Liver (tissue), 8 donors: ENCODE measurements at regions not wholly inside any gene's neighbourhood (a gene's known extent, or its start where the extent isn't known, plus 50 kb on each side); places are given as distances from the start of the nearest gene placed in this dataset.

ENCODE experiments used
- DNase-seq: peaks from one replicate; pipeline ENCODE4 v3.0.0-alpha.2; 2017; ENCODE audit warnings: low spot score
- H3K27ac ChIP-seq, 2 donors: one replicate each; pipeline ENCODE4 v1.7.0; 2013; ENCODE audit warnings: inconsistent platforms in 2 of 2, low read length in 2 of 2, control low read depth in 1 of 2, low read depth in 1 of 2, mild to moderate bottlenecking in 1 of 2
- H3K27me3 ChIP-seq, 4 donors: one replicate each; pipeline versions ENCODE4 v1.6.1 to v1.7.0; 2013; ENCODE audit warnings: low read length in 3 of 4, inconsistent platforms in 1 of 4, mild to moderate bottlenecking in 1 of 4, moderate library complexity in 1 of 4; ENCODE audit not compliant: control insufficient read depth in 4 of 4, insufficient read depth in 4 of 4
- H3K36me3 ChIP-seq, 4 donors: one replicate each; pipeline versions ENCODE4 v1.6.1 to v1.7.0; 2013; ENCODE audit warnings: low read length in 3 of 4, mild to moderate bottlenecking in 3 of 4, low read depth in 1 of 4, moderate library complexity in 1 of 4; ENCODE audit not compliant: control insufficient read depth in 4 of 4, insufficient read depth in 3 of 4
- H3K4me1 ChIP-seq, 4 donors: one replicate each; pipeline versions ENCODE4 v1.6.1 to v1.7.0; 2013; ENCODE audit warnings: low read length in 3 of 4, mild to moderate bottlenecking in 3 of 4, moderate library complexity in 1 of 4; ENCODE audit not compliant: control insufficient read depth in 4 of 4, insufficient read depth in 4 of 4
- H3K4me3 ChIP-seq, 3 donors: one replicate each; pipeline versions ENCODE4 v1.6.1 to v1.7.0; 2013; ENCODE audit warnings: low read length in 3 of 3, control low read depth in 1 of 3, low read depth in 1 of 3, mild to moderate bottlenecking in 1 of 3
- H3K9ac ChIP-seq, 2 donors: one replicate each; pipeline ENCODE4 v1.7.0; 2013; ENCODE audit warnings: low read length in 2 of 2, mild to moderate bottlenecking in 2 of 2, moderate library complexity in 2 of 2, control low read depth in 1 of 2, low read depth in 1 of 2
- H3K9me3 ChIP-seq, 4 donors: one replicate each; pipeline versions ENCODE4 v1.6.1 to v1.7.0; 2013; ENCODE audit warnings: low read length in 3 of 4; ENCODE audit not compliant: control insufficient read depth in 4 of 4
- EGR1 ChIP-seq, 2 donors: IDR thresholded peaks; 2 replicates each; pipeline ENCODE4 v1.6.1; 2016 to 2018; ENCODE audit warnings: antibody characterized with exemption in 2 of 2, low read depth in 2 of 2
- FOXA1 ChIP-seq: IDR thresholded peaks from 2 replicates; pipeline ENCODE4 v1.6.1; 2016; ENCODE audit warnings: antibody characterized with exemption
- FOXA2 ChIP-seq: IDR thresholded peaks from 2 replicates; pipeline ENCODE4 v1.6.1; 2016; ENCODE audit warnings: antibody characterized with exemption
- GABPA ChIP-seq, 2 donors: IDR thresholded peaks in 1 of 2; conservative IDR thresholded peaks in 1 of 2; 2 replicates each; pipeline ENCODE4 v1.6.1; 2016; ENCODE audit warnings: antibody characterized with exemption in 2 of 2, mild to moderate bottlenecking in 1 of 2, moderate library complexity in 1 of 2
- HNF4A ChIP-seq, 2 donors: conservative IDR thresholded peaks; 2 replicates each; pipeline ENCODE4 v1.6.1; 2016; ENCODE audit warnings: antibody characterized with exemption in 2 of 2, mild to moderate bottlenecking in 2 of 2
- HNF4G ChIP-seq: IDR thresholded peaks from 2 replicates; pipeline ENCODE4 v1.6.1; 2016; ENCODE audit warnings: antibody characterized with exemption
- JUND ChIP-seq, 2 donors: IDR thresholded peaks; 2 replicates each; pipeline ENCODE4 v1.6.1; 2016; ENCODE audit warnings: antibody characterized with exemption in 2 of 2
- NR2F2 ChIP-seq: IDR thresholded peaks from 2 replicates; pipeline ENCODE4 v1.6.1; 2016; ENCODE audit warnings: antibody characterized with exemption
- RAD21 ChIP-seq, 2 donors: IDR thresholded peaks; 2 replicates each; pipeline ENCODE4 v1.6.1; 2016; ENCODE audit warnings: antibody characterized with exemption in 2 of 2, mild to moderate bottlenecking in 2 of 2
- RXRA ChIP-seq, 2 donors: IDR thresholded peaks; 2 replicates each; pipeline ENCODE4 v1.6.1; 2017 to 2018; ENCODE audit warnings: antibody characterized with exemption in 2 of 2, mild to moderate bottlenecking in 1 of 2
- SP1 ChIP-seq: IDR thresholded peaks from 2 replicates; pipeline ENCODE4 v1.6.1; 2018; ENCODE audit warnings: antibody characterized with exemption, mild to moderate bottlenecking
- TAF1 ChIP-seq: conservative IDR thresholded peaks from 2 replicates; pipeline ENCODE4 v1.6.1; 2016; ENCODE audit warnings: antibody characterized with exemption, mild to moderate bottlenecking
- YY1 ChIP-seq: IDR thresholded peaks from 2 replicates; pipeline ENCODE4 v1.6.1; 2016; ENCODE audit warnings: antibody characterized with exemption, mild to moderate bottlenecking
- WGBS: extraction: QIAGEN DNeasy Blood & Tissue Kit; methylation state at CpG from one replicate; pipeline ENCODE4 v1.1.7; 2013; 5-methylcytosine and 5-hydroxymethylcytosine counted together
- TF ChIP-seq, protein P1 (sequence below): IDR thresholded peaks from 2 replicates; pipeline ENCODE4 v1.6.1; 2016; ENCODE audit warnings: antibody characterized with exemption
- TF ChIP-seq, protein P2 (sequence below): fragments of 150-350 bp; IDR thresholded peaks from 2 replicates; pipeline ENCODE4 v1.5.1; 2017; ENCODE audit warnings: improper control_type of control experiment, low read depth, low read length; ENCODE audit not compliant: missing input control
- TF ChIP-seq, protein P3 (sequence below): IDR thresholded peaks from 2 replicates; pipeline ENCODE4 v1.6.1; 2016; ENCODE audit warnings: antibody characterized with exemption
- TF ChIP-seq, protein P4 (sequence below): IDR thresholded peaks from 2 replicates; pipeline ENCODE4 v1.6.1; 2016; ENCODE audit warnings: antibody characterized with exemption
- TF ChIP-seq, protein P5 (sequence below): IDR thresholded peaks from 2 replicates; pipeline ENCODE4 v1.6.1; 2016; ENCODE audit warnings: antibody characterized with exemption, mild to moderate bottlenecking
- donor health status: healthy.
- donor health status: healthy.
- donor health status: healthy.
- donor health status: healthy.
- donor health status: healthy.

DNA sequence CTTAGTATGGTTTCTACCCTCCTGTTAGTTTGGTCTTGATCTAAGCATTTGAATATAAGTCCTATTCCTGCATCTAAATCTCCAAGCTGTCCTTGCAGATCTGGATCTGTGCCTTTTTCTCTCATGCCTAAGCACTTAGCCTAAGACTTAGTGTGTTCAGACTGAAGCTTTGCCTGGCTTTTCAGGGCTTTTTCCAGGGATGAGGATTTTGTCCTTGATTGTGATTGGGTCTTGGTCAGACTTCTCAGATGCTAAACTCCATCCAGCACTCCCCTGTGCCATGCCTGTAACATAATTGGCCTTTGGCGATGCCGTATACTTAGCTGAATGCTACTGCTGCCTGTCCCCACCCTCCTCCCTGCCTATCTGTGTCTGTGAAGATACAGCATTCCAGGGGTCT is 98.1 kb upstream of the NRIP1 start:
- Histone ChIP-seq H3K27ac (no peak overlapping the region), H3K4me1 (no peaks in the 10 kb centered on the region), H3K9ac (no peak overlapping the region), H3K36me3 (no peaks in the 10 kb centered on the region), H3K9me3 (no peaks in the 10 kb centered on the region), H3K4me3 (no peak overlapping the region), H3K27me3 (no peaks in the 10 kb centered on the region)
- no peak for DNase-seq
- TF ChIP-seq FOXA2 = no peak
- no peak for TF ChIP-seq RAD21 (IDR thresholded peaks at IDR 0.05)
- no peak for TF ChIP-seq HNF4G
- no peak for TF ChIP-seq RXRA (IDR thresholded peaks at IDR 0.05)
- no peak for TF ChIP-seq HNF4A (conservative IDR thresholded peaks at IDR 0.05)
- no peak for TF ChIP-seq JUND (IDR thresholded peaks at IDR 0.05)
- TF ChIP-seq, protein P1, sequence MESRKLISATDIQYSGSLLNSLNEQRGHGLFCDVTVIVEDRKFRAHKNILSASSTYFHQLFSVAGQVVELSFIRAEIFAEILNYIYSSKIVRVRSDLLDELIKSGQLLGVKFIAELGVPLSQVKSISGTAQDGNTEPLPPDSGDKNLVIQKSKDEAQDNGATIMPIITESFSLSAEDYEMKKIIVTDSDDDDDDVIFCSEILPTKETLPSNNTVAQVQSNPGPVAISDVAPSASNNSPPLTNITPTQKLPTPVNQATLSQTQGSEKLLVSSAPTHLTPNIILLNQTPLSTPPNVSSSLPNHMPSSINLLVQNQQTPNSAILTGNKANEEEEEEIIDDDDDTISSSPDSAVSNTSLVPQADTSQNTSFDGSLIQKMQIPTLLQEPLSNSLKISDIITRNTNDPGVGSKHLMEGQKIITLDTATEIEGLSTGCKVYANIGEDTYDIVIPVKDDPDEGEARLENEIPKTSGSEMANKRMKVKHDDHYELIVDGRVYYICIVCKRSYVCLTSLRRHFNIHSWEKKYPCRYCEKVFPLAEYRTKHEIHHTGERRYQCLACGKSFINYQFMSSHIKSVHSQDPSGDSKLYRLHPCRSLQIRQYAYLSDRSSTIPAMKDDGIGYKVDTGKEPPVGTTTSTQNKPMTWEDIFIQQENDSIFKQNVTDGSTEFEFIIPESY = no peak
- no peak for TF ChIP-seq EGR1 (IDR thresholded peaks at IDR 0.05; ENCODE audit: low read depth in 2 of 2)
- TF ChIP-seq, protein P2, sequence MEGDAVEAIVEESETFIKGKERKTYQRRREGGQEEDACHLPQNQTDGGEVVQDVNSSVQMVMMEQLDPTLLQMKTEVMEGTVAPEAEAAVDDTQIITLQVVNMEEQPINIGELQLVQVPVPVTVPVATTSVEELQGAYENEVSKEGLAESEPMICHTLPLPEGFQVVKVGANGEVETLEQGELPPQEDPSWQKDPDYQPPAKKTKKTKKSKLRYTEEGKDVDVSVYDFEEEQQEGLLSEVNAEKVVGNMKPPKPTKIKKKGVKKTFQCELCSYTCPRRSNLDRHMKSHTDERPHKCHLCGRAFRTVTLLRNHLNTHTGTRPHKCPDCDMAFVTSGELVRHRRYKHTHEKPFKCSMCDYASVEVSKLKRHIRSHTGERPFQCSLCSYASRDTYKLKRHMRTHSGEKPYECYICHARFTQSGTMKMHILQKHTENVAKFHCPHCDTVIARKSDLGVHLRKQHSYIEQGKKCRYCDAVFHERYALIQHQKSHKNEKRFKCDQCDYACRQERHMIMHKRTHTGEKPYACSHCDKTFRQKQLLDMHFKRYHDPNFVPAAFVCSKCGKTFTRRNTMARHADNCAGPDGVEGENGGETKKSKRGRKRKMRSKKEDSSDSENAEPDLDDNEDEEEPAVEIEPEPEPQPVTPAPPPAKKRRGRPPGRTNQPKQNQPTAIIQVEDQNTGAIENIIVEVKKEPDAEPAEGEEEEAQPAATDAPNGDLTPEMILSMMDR = no peak
- no peak for TF ChIP-seq FOXA1
- TF ChIP-seq SP1 = no peak
- TF ChIP-seq, protein P3, sequence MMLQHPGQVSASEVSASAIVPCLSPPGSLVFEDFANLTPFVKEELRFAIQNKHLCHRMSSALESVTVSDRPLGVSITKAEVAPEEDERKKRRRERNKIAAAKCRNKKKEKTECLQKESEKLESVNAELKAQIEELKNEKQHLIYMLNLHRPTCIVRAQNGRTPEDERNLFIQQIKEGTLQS = no peak
- no peak for TF ChIP-seq YY1
- TF ChIP-seq NR2F2 = no peak
- TF ChIP-seq, protein P4, sequence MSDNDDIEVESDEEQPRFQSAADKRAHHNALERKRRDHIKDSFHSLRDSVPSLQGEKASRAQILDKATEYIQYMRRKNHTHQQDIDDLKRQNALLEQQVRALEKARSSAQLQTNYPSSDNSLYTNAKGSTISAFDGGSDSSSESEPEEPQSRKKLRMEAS = no peak
- no peak for TF ChIP-seq TAF1
- TF ChIP-seq GABPA (IDR thresholded peaks at IDR 0.05 in 1 of 2, conservative IDR thresholded peaks at IDR 0.05 in 1 of 2) = no peak
- TF ChIP-seq, protein P5, sequence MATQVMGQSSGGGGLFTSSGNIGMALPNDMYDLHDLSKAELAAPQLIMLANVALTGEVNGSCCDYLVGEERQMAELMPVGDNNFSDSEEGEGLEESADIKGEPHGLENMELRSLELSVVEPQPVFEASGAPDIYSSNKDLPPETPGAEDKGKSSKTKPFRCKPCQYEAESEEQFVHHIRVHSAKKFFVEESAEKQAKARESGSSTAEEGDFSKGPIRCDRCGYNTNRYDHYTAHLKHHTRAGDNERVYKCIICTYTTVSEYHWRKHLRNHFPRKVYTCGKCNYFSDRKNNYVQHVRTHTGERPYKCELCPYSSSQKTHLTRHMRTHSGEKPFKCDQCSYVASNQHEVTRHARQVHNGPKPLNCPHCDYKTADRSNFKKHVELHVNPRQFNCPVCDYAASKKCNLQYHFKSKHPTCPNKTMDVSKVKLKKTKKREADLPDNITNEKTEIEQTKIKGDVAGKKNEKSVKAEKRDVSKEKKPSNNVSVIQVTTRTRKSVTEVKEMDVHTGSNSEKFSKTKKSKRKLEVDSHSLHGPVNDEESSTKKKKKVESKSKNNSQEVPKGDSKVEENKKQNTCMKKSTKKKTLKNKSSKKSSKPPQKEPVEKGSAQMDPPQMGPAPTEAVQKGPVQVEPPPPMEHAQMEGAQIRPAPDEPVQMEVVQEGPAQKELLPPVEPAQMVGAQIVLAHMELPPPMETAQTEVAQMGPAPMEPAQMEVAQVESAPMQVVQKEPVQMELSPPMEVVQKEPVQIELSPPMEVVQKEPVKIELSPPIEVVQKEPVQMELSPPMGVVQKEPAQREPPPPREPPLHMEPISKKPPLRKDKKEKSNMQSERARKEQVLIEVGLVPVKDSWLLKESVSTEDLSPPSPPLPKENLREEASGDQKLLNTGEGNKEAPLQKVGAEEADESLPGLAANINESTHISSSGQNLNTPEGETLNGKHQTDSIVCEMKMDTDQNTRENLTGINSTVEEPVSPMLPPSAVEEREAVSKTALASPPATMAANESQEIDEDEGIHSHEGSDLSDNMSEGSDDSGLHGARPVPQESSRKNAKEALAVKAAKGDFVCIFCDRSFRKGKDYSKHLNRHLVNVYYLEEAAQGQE = no peak
- WGBS = 84% methylated on average over 2 of the region's 2 CpGs

DNA sequence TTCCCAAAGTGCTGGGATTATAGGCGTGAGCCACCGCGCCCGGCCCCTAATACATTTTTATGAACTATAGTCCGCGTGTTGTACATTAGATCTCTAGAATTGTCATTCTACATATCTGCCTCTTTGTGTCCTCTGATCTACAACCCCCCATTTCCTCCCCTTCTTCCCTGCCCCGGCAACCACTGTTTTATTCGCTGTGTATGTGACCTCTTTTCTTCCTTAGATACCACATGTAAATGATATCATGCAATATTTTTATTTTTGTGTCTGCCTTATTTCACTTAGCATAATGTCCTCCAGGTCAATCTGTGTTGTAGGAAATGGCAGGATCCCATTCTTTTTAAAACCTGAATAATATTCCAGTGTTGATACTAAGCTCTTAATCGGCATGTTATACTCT is 99.5 kb upstream of the NRIP1 start:
- H3K9ac ChIP-seq = no peak overlapping the region
- H3K4me1 ChIP-seq = no peaks in the 10 kb centered on the region
- H3K9me3 ChIP-seq = no peaks in the 10 kb centered on the region
- no peaks in the 10 kb centered on the region for H3K36me3 ChIP-seq
- H3K27me3 ChIP-seq = no peaks in the 10 kb centered on the region
- 91% methylated on average over 9 of the region's 9 CpGs for WGBS
- no peak overlapping the region for H3K4me3 ChIP-seq
- DNase-seq = no peak
- no peak overlapping the region for H3K27ac ChIP-seq
- TF ChIP-seq RAD21 (IDR thresholded peaks at IDR 0.05) (no peak), HNF4A (conservative IDR thresholded peaks at IDR 0.05) (no peak), RXRA (IDR thresholded peaks at IDR 0.05) (no peak), HNF4G (no peak), YY1 (no peak), SP1 (no peak), NR2F2 (no peak), TAF1 (no peak), FOXA1 (no peak), GABPA (IDR thresholded peaks at IDR 0.05 in 1 of 2, conservative IDR thresholded peaks at IDR 0.05 in 1 of 2) (no peak), FOXA2 (no peak)
- TF ChIP-seq, protein P1 = no peak
- TF ChIP-seq, protein P2 = no peak
- TF ChIP-seq, protein P4 = no peak
